IMR-90 (cell line): ENCODE measurements at regions not wholly inside any gene's neighbourhood (a gene's known extent, or its start where the extent isn't known, plus 50 kb on each side); places are given as distances from the start of the nearest gene placed in this dataset.

Experiments used
- ATAC-seq: fragments of 200-7000 bp; cut with Tn5 transposase; 2 replicates; pipeline ENCODE4 v1.9.1; 2020; ENCODE audit warnings: low read depth, mild to moderate bottlenecking, moderate library complexity
- BruUV-seq: library from RNA; stranded (reverse); fragments of 400-500 nt; replicated peaks from 2 replicates; lab custom pipeline; 2021; lab: Mats Ljungman, UMichigan
- CTCF ChIA-PET: fragments of 300-600 bp; formaldehyde crosslinking; extraction: SDS; loops from one replicate; lab custom pipeline; 2021; ENCODE audit warnings: antibody characterized with exemption; lab: Yijun Ruan, JAX
- POLR2A ChIA-PET: fragments of 300-600 bp; sonication (Branson Sonifier 250); formaldehyde crosslinking; loops from one replicate; lab custom pipeline; 2022; ENCODE audit warnings: antibody characterized with exemption; ENCODE audit not compliant: unreplicated experiment; lab: Charles Lee
- DNase-seq: peaks from one replicate; pipeline ENCODE4 v3.0.0; 2013
- H2AFZ ChIP-seq: replicated peaks from 2 replicates; pipeline ENCODE3; 2013; ENCODE audit warnings: low read length, mild to moderate bottlenecking; ENCODE audit not compliant: poor library complexity
- H2AK5ac ChIP-seq: 2 replicates; pipeline ENCODE4 v1.6.1; 2013; ENCODE audit warnings: low read depth, low read length, inconsistent platforms
- H2AK9ac ChIP-seq: replicated peaks from 2 replicates; pipeline ENCODE3; 2013; ENCODE audit warnings: mild to moderate bottlenecking, low read depth, low read length, moderate library complexity; ENCODE audit not compliant: poor library complexity
- H2BK120ac ChIP-seq: 2 replicates; pipeline ENCODE4 v1.6.1; 2013; ENCODE audit warnings: low read depth, low read length, inconsistent platforms
- H2BK15ac ChIP-seq: 3 replicates; pipeline ENCODE4 v1.6.1; 2013; ENCODE audit warnings: low read depth, low read length, inconsistent platforms
- H2BK20ac ChIP-seq: 2 replicates; pipeline ENCODE4 v1.6.1; 2013; ENCODE audit warnings: low read depth, mild to moderate bottlenecking, inconsistent platforms, low read length, moderate library complexity
- H2BK5ac ChIP-seq: 2 replicates; pipeline ENCODE4 v1.6.1; 2013; ENCODE audit warnings: mild to moderate bottlenecking, low read depth, low read length, inconsistent platforms; ENCODE audit not compliant: poor library complexity, severe bottlenecking
- H3K14ac ChIP-seq: replicated peaks from 2 replicates; pipeline ENCODE4 v1.6.1; 2013; ENCODE audit warnings: low read depth, low read length, inconsistent platforms
- H3K18ac ChIP-seq: 2 replicates; pipeline ENCODE4 v1.6.1; 2013; ENCODE audit warnings: low read depth, low read length, control low read depth
- H3K23ac ChIP-seq: 2 replicates; pipeline ENCODE4 v1.6.1; 2013; ENCODE audit warnings: low read depth, low read length, inconsistent platforms
- H3K27ac ChIP-seq: 2 replicates; pipeline ENCODE4 v1.5.1; 2013; ENCODE audit warnings: mild to moderate bottlenecking, control low read depth, low read length; ENCODE audit not compliant: insufficient read depth
- H3K27me3 ChIP-seq: 2 replicates; pipeline ENCODE4 v1.6.1; 2013; ENCODE audit warnings: low read length; ENCODE audit not compliant: control insufficient read depth, insufficient read depth
- H3K36me3 ChIP-seq: 2 replicates; pipeline ENCODE4 v1.6.1; 2013; ENCODE audit warnings: low read length, mixed read lengths; ENCODE audit not compliant: control insufficient read depth, insufficient read depth
- H3K4ac ChIP-seq: 2 replicates; pipeline ENCODE4 v1.6.1; 2013; ENCODE audit warnings: low read depth, low read length, inconsistent platforms
- H3K4me1 ChIP-seq: 2 replicates; pipeline ENCODE4 v1.6.1; 2013; ENCODE audit warnings: low read length, mixed read lengths; ENCODE audit not compliant: control insufficient read depth, insufficient read depth
- H3K4me2 ChIP-seq: 2 replicates; pipeline ENCODE4 v1.6.1; 2013; ENCODE audit warnings: low read depth, mild to moderate bottlenecking, control low read depth, low read length, moderate library complexity
- H3K4me3 ChIP-seq: 2 replicates; pipeline ENCODE4 v1.5.1; 2013; ENCODE audit warnings: low read depth, mild to moderate bottlenecking, control low read depth, low read length, moderate library complexity; ENCODE audit not compliant: insufficient read depth
- H3K56ac ChIP-seq: 2 replicates; pipeline ENCODE4 v1.6.1; 2013; ENCODE audit warnings: low read length, inconsistent platforms; ENCODE audit not compliant: insufficient read depth; ENCODE audit errors: extremely low read depth
- H3K79me1 ChIP-seq, 2 experiments: 2 replicates each; pipeline ENCODE4 v1.6.1; 2013; ENCODE audit warnings: low read length in 2 of 2, inconsistent platforms in 1 of 2, low read depth in 1 of 2
- H3K9ac ChIP-seq: 2 replicates; pipeline ENCODE4 v1.6.1; 2013; ENCODE audit warnings: low read depth, low read length, control low read depth
- H3K9me1 ChIP-seq: 2 replicates; pipeline ENCODE4 v1.6.1; 2013; ENCODE audit warnings: low read length, inconsistent platforms; ENCODE audit not compliant: insufficient read depth
- H3K9me3 ChIP-seq: 2 replicates; pipeline ENCODE4 v1.6.1; 2013; ENCODE audit warnings: low read length; ENCODE audit not compliant: control insufficient read depth, insufficient read depth
- H4K20me1 ChIP-seq: 2 replicates; pipeline ENCODE4 v1.6.1; 2013; ENCODE audit warnings: low read length, inconsistent platforms; ENCODE audit not compliant: insufficient read depth
- H4K5ac ChIP-seq: 2 replicates; pipeline ENCODE4 v1.6.1; 2013; ENCODE audit warnings: mild to moderate bottlenecking, low read depth, low read length, control low read depth
- H4K8ac ChIP-seq, 2 experiments: 2 replicates each; pipeline ENCODE4 v1.6.1; 2013; ENCODE audit warnings: low read depth in 2 of 2, low read length in 2 of 2, control low read depth in 1 of 2, inconsistent platforms in 1 of 2
- H4K91ac ChIP-seq: 2 replicates; pipeline ENCODE4 v1.6.1; 2013; ENCODE audit warnings: low read depth, low read length, inconsistent platforms; ENCODE audit not compliant: insufficient read depth
- BHLHE40 ChIP-seq: fragments of 150-350 bp; IDR thresholded peaks from 2 replicates; pipeline ENCODE4 v1.6.1; 2016; ENCODE audit warnings: mild to moderate bottlenecking, low read depth, low read length
- CEBPB ChIP-seq: IDR thresholded peaks from 2 replicates; pipeline ENCODE4 v1.6.1; 2012; ENCODE audit warnings: low read depth, low read length, improper control_type of control experiment
- CHD1 ChIP-seq: IDR thresholded peaks from 2 replicates; pipeline ENCODE4 v1.6.1; 2012; ENCODE audit warnings: low read depth, low read length, improper control_type of control experiment
- CTCF ChIP-seq: conservative IDR thresholded peaks from 2 replicates; pipeline ENCODE4 v1.5.1; 2012; ENCODE audit warnings: mild to moderate bottlenecking, low read depth, low read length, improper control_type of control experiment
- FOS ChIP-seq: fragments of 150-350 bp; IDR thresholded peaks from 2 replicates; pipeline ENCODE4 v1.6.1; 2016; ENCODE audit warnings: low read depth, low read length
- MAFK ChIP-seq: IDR thresholded peaks from 2 replicates; pipeline ENCODE4 v1.6.1; 2012; ENCODE audit warnings: low read depth, low read length, improper control_type of control experiment
- MAZ ChIP-seq: IDR thresholded peaks from 2 replicates; pipeline ENCODE4 v1.6.1; 2012; ENCODE audit warnings: low read depth, mild to moderate bottlenecking, low read length, improper control_type of control experiment, moderate library complexity, borderline replicate concordance
- MXI1 ChIP-seq: IDR thresholded peaks from 2 replicates; pipeline ENCODE4 v1.6.1; 2012; ENCODE audit warnings: low read depth, mild to moderate bottlenecking, low read length, moderate library complexity, borderline replicate concordance
- NFE2L2 ChIP-seq: fragments of 150-350 bp; IDR thresholded peaks from 2 replicates; pipeline ENCODE4 v1.6.1; 2016; ENCODE audit warnings: low read depth, mild to moderate bottlenecking, low read length
- POLR2A ChIP-seq: IDR thresholded peaks from 2 replicates; pipeline ENCODE4 v1.6.1; 2012; ENCODE audit warnings: mild to moderate bottlenecking, low read depth, low read length
- RAD21 ChIP-seq: IDR thresholded peaks from 2 replicates; pipeline ENCODE4 v1.6.1; 2012; ENCODE audit warnings: low read length, improper control_type of control experiment
- RCOR1 ChIP-seq: IDR thresholded peaks from 2 replicates; pipeline ENCODE4 v1.6.1; 2012; ENCODE audit warnings: mild to moderate bottlenecking, low read length, improper control_type of control experiment; ENCODE audit not compliant: insufficient replicate concordance
- RFX5 ChIP-seq: IDR thresholded peaks from 2 replicates; pipeline ENCODE4 v1.8.0; 2012; ENCODE audit warnings: low read depth, mild to moderate bottlenecking, low read length, moderate library complexity
- SMC3 ChIP-seq: fragments of 150-350 bp; IDR thresholded peaks from 2 replicates; pipeline ENCODE4 v1.6.1; 2016; ENCODE audit warnings: low read depth, mild to moderate bottlenecking, antibody characterized with exemption, low read length, moderate library complexity
- WGBS, 2 experiments: methylation state at CpG; one replicate each; pipeline versions ENCODE4 v1.1.5 to v1.1.7; 2013; ENCODE audit warnings: missing lambda C conversion rate in 2 of 2; ENCODE audit not compliant: insufficient read length in 1 of 2; ENCODE audit errors: extremely low coverage in 2 of 2; 5-methylcytosine and 5-hydroxymethylcytosine counted together
- dilution Hi-C: fragments of 300-500 bp; cut with HindIII; formaldehyde crosslinking; loops from one replicate; pipeline ENCODE4 v1.14.3; 2018; ENCODE audit warnings: low sequenced_read_pairs; ENCODE audit not compliant: unreplicated experiment
- in situ Hi-C: fragments of 300-500 bp; cut with MboI; formaldehyde crosslinking; loops from 3 replicates; pipeline ENCODE4 v1.14.3; 2019; ENCODE audit warnings: low sequenced_read_pairs, inconsistent platforms, mixed read lengths
- intact Hi-C: fragments of 100-400 bp; cut with micrococcal nuclease; formaldehyde crosslinking; loops from 2 replicates; pipeline ENCODE4 v1.10.0; 2022
- TF ChIP-seq, protein P1 (sequence below): fragments of 150-350 bp; IDR thresholded peaks from 2 replicates; pipeline ENCODE4 v1.6.1; 2016; ENCODE audit warnings: low read depth, mild to moderate bottlenecking, low read length, moderate library complexity, borderline replicate concordance
- TF ChIP-seq, protein P2 (sequence below): fragments of 150-350 bp; IDR thresholded peaks from 2 replicates; pipeline ENCODE4 v1.6.1; 2017; ENCODE audit warnings: mild to moderate bottlenecking, antibody characterized with exemption, low read length, low read depth

- no peak overlapping the region for H2BK5ac ChIP-seq
- no TSS peak for BruUV-seq
- H3K56ac ChIP-seq = no peak overlapping the region
- no peak for DNase-seq
- no peak overlapping the region for H2BK15ac ChIP-seq
- no peak overlapping the region for H4K91ac ChIP-seq
- TF ChIP-seq MXI1 = no peak
- TF ChIP-seq MAZ = no peak
- TF ChIP-seq POLR2A = no peak
- no peak for TF ChIP-seq CTCF
- no peak for TF ChIP-seq BHLHE40
- no peak for TF ChIP-seq RAD21
- TF ChIP-seq, protein P1, sequence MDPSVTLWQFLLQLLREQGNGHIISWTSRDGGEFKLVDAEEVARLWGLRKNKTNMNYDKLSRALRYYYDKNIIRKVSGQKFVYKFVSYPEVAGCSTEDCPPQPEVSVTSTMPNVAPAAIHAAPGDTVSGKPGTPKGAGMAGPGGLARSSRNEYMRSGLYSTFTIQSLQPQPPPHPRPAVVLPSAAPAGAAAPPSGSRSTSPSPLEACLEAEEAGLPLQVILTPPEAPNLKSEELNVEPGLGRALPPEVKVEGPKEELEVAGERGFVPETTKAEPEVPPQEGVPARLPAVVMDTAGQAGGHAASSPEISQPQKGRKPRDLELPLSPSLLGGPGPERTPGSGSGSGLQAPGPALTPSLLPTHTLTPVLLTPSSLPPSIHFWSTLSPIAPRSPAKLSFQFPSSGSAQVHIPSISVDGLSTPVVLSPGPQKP = no peak
- TF ChIP-seq RFX5 = no peak
- no peak for TF ChIP-seq MAFK
- TF ChIP-seq NFE2L2 = no peak
- TF ChIP-seq RCOR1 = no peak
- no peak for TF ChIP-seq CEBPB
- no peak for TF ChIP-seq FOS
- TF ChIP-seq, protein P2, sequence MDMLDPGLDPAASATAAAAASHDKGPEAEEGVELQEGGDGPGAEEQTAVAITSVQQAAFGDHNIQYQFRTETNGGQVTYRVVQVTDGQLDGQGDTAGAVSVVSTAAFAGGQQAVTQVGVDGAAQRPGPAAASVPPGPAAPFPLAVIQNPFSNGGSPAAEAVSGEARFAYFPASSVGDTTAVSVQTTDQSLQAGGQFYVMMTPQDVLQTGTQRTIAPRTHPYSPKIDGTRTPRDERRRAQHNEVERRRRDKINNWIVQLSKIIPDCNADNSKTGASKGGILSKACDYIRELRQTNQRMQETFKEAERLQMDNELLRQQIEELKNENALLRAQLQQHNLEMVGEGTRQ = no peak
- no peak for TF ChIP-seq CHD1
- no peak for TF ChIP-seq SMC3
- no peak overlapping the region for H4K5ac ChIP-seq
- no peak overlapping the region for H2AK9ac ChIP-seq
- no peak overlapping the region for H2AFZ ChIP-seq
- H4K8ac ChIP-seq = no peak overlapping the region
- no peak overlapping the region for H3K27ac ChIP-seq
- peaks cover 8% of the 10 kb centered on the region for H3K9me3 ChIP-seq
- H3K18ac ChIP-seq = no peak overlapping the region
- no peak overlapping the region for H2AK5ac ChIP-seq
- no peak overlapping the region for H2BK20ac ChIP-seq
- dilution Hi-C loops (no loop called here), intact Hi-C loops (no loop called here), in situ Hi-C loops (no loop called here)
- no peak overlapping the region for H3K23ac ChIP-seq
- ChIA-PET POLR2A (no interaction called here), CTCF (no interaction called here)
- H3K4me2 ChIP-seq = no peak overlapping the region
- no peaks in the 10 kb centered on the region for H3K9me1 ChIP-seq
- no peaks in the 10 kb centered on the region for H3K4me1 ChIP-seq
- H3K14ac ChIP-seq = no peak overlapping the region
- H3K27me3 ChIP-seq = no peaks in the 10 kb centered on the region
- H3K4me3 ChIP-seq = no peak overlapping the region
- WGBS, 2 experiments = no CpG with 5 or more reads among the region's 7 CpGs
- ATAC-seq = no peak
- H3K9ac ChIP-seq = no peak overlapping the region
- no peak overlapping the region for H2BK120ac ChIP-seq
- H3K36me3 ChIP-seq = no peaks in the 10 kb centered on the region
- H3K4ac ChIP-seq = no peak overlapping the region
- H4K20me1 ChIP-seq = no peaks in the 10 kb centered on the region
- H3K79me1 ChIP-seq = no peaks in the 10 kb centered on the region
Observed at GRCh38 chr1:105087506-105087905, 1337.8 kb downstream of the AMY1C start.
